ENCODE measurements at regions not wholly inside any gene's neighbourhood (a gene's known extent, or its start where the extent isn't known, plus 50 kb on each side); places are given as distances from the start of the nearest gene placed in this dataset.

DNA sequence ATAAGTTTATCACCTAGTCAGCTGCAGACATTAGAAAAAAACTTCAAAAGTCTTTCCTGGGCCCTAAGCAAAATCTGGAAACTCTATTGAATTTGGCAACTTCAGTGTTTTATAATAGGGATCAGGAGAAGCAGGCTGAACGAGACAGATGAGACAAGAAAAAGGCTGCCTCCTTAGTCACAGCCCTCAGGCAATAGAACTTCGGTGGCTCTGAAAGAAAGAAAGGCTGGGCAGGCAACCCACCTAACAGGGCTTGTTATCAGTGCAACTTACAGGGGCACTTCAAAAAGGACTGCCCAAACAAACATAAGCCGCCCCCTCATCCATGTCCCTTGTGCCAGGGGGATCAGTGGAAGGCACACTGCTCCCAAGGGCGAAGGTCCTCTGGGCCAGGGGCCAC lies 657.9 kb upstream of the HS3ST5 start:
- peaks cover 0 to 2% of the 10 kb centered on the region in 2 experiments; a peak in 2 of 4 replicates for H3K4me1 ChIP-seq (ENCODE audit: control insufficient read depth in 1 of 2, insufficient read depth in 2 of 2, low read depth in 1 of 2, low read length in 1 of 2)
- no peak for DNase-seq

DNA sequence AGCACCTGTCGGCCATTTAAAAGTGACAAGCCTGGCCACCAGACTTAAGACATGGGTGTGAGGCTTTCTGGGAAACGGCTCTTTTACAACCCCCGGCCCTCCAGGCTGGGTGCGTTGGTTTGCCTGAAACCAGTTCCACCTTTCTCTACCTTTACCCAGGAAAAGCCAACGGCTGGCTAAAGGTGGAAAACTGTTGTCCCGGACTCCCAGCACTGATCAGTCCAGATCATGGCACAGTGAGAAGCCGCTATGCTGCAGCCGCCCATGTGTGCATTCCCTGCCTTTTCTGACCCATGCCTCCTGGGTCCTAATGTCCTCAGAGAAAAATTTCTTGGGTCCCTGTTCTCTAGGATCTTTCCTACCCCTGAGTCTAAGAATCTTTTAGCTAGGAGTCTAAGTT lies 655.7 kb upstream of the HS3ST5 start:
- Histone ChIP-seq H3K9ac (no peak overlapping the region), H3K9me3 (no peaks in the 10 kb centered on the region), H3K4me2 (no peak overlapping the region), H3K27ac (ENCODE audit: low read depth in 2 of 2, low read length in 1 of 2) (no peak overlapping the region), H3K9me2 (no peaks in the 10 kb centered on the region), H2AFZ (ENCODE audit: low read depth) (no peak overlapping the region), H3K79me2 (ENCODE audit: insufficient read depth) (no peaks in the 10 kb centered on the region), H3K4me3 (ENCODE audit: low read depth in 2 of 2, low read length in 1 of 2) (no peak overlapping the region), H4K20me1 (ENCODE audit: insufficient read depth) (no peaks in the 10 kb centered on the region), H3K36me3 (replicated peaks in 1 of 2; ENCODE audit: control insufficient read depth in 1 of 2, insufficient read depth in 2 of 2, low read length in 1 of 2) (no peaks in the 10 kb centered on the region), H3F3A (replicated peaks; ENCODE audit: insufficient read depth) (no peaks in the 10 kb centered on the region), H3K27me3 (ENCODE audit: insufficient read depth) (no peaks in the 10 kb centered on the region), H3K4me1 (ENCODE audit: control insufficient read depth in 1 of 2, insufficient read depth in 2 of 2, low read depth in 1 of 2, low read length in 1 of 2) (no peaks in the 10 kb centered on the region)
- ChIA-PET POLR2A (no interaction called here), CTCF (no interaction called here)
- TF ChIP-seq MXI1 (IDR thresholded peaks at IDR 0.05; ENCODE audit: low read depth, low read length) (no peak), NFIC (IDR thresholded peaks at IDR 0.05; ENCODE audit: borderline replicate concordance) (no peak), GABPA (IDR thresholded peaks at IDR 0.05; ENCODE audit: low read depth) (no peak)
- TF ChIP-seq, protein P1, sequence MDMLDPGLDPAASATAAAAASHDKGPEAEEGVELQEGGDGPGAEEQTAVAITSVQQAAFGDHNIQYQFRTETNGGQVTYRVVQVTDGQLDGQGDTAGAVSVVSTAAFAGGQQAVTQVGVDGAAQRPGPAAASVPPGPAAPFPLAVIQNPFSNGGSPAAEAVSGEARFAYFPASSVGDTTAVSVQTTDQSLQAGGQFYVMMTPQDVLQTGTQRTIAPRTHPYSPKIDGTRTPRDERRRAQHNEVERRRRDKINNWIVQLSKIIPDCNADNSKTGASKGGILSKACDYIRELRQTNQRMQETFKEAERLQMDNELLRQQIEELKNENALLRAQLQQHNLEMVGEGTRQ (IDR thresholded peaks at IDR 0.05; ENCODE audit: borderline replicate concordance, low read depth, low read length): no peak
- 56% methylated on average over 3 of the region's 8 CpGs for WGBS (ENCODE audit: low lambda C conversion rate)
- no peak for DNase-seq

More for the DNA sequence above, 657.9 kb upstream of the HS3ST5 start:
- H3K27me3 ChIP-seq (ENCODE audit: insufficient read depth): no peaks in the 10 kb centered on the region
- POLR2A ChIA-PET: no interaction called here
- H3K4me3 ChIP-seq (ENCODE audit: low read depth in 2 of 2, low read length in 1 of 2): no peak overlapping the region
- no peak overlapping the region for H3K27ac ChIP-seq (ENCODE audit: low read depth in 2 of 2, low read length in 1 of 2)
- TF ChIP-seq TCF12 (IDR thresholded peaks at IDR 0.05) (no peak), RCOR1 (IDR thresholded peaks at IDR 0.05; ENCODE audit: low read length) (no peak), NRF1 (IDR thresholded peaks at IDR 0.05; ENCODE audit: low read depth, low read length) (no peak), SMC3 (IDR thresholded peaks at IDR 0.05; ENCODE audit: low read depth, low read length) (no peak), TEAD4 (IDR thresholded peaks at IDR 0.05; ENCODE audit: borderline replicate concordance, insufficient read depth) (no peak), YY1 (IDR thresholded peaks at IDR 0.05; ENCODE audit: low read depth) (no peak), EP300 (IDR thresholded peaks at IDR 0.05; ENCODE audit: borderline replicate concordance in 1 of 2, low read depth in 1 of 2, low read length in 1 of 2) (no peak), MXI1 (IDR thresholded peaks at IDR 0.05; ENCODE audit: low read depth, low read length) (no peak), ELF1 (IDR thresholded peaks at IDR 0.05) (no peak), FOSL2 (IDR thresholded peaks at IDR 0.05; ENCODE audit: borderline replicate concordance, low read depth) (no peak), EZH2phosphoT487 (IDR thresholded peaks at IDR 0.05; ENCODE audit: borderline replicate concordance, low read depth) (no peak), CHD2 (IDR thresholded peaks at IDR 0.05; ENCODE audit: low read length, partially characterized antibody) (no peak)
- TF ChIP-seq, protein P2, sequence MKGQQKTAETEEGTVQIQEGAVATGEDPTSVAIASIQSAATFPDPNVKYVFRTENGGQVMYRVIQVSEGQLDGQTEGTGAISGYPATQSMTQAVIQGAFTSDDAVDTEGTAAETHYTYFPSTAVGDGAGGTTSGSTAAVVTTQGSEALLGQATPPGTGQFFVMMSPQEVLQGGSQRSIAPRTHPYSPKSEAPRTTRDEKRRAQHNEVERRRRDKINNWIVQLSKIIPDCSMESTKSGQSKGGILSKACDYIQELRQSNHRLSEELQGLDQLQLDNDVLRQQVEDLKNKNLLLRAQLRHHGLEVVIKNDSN (IDR thresholded peaks at IDR 0.05; ENCODE audit: borderline replicate concordance, low read depth): no peak
- TF ChIP-seq, protein P3, sequence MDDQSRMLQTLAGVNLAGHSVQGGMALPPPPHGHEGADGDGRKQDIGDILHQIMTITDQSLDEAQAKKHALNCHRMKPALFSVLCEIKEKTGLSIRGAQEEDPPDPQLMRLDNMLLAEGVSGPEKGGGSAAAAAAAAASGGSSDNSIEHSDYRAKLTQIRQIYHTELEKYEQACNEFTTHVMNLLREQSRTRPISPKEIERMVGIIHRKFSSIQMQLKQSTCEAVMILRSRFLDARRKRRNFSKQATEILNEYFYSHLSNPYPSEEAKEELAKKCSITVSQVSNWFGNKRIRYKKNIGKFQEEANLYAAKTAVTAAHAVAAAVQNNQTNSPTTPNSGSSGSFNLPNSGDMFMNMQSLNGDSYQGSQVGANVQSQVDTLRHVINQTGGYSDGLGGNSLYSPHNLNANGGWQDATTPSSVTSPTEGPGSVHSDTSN (IDR thresholded peaks at IDR 0.05): no peak
- TF ChIP-seq, protein P4, sequence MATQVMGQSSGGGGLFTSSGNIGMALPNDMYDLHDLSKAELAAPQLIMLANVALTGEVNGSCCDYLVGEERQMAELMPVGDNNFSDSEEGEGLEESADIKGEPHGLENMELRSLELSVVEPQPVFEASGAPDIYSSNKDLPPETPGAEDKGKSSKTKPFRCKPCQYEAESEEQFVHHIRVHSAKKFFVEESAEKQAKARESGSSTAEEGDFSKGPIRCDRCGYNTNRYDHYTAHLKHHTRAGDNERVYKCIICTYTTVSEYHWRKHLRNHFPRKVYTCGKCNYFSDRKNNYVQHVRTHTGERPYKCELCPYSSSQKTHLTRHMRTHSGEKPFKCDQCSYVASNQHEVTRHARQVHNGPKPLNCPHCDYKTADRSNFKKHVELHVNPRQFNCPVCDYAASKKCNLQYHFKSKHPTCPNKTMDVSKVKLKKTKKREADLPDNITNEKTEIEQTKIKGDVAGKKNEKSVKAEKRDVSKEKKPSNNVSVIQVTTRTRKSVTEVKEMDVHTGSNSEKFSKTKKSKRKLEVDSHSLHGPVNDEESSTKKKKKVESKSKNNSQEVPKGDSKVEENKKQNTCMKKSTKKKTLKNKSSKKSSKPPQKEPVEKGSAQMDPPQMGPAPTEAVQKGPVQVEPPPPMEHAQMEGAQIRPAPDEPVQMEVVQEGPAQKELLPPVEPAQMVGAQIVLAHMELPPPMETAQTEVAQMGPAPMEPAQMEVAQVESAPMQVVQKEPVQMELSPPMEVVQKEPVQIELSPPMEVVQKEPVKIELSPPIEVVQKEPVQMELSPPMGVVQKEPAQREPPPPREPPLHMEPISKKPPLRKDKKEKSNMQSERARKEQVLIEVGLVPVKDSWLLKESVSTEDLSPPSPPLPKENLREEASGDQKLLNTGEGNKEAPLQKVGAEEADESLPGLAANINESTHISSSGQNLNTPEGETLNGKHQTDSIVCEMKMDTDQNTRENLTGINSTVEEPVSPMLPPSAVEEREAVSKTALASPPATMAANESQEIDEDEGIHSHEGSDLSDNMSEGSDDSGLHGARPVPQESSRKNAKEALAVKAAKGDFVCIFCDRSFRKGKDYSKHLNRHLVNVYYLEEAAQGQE (IDR thresholded peaks at IDR 0.05; ENCODE audit: low read depth, low read length): no peak
- H3K36me3 ChIP-seq (replicated peaks in 1 of 2; ENCODE audit: control insufficient read depth in 1 of 2, insufficient read depth in 2 of 2, low read length in 1 of 2): no peaks in the 10 kb centered on the region
- no peaks in the 10 kb centered on the region for H3F3A ChIP-seq (replicated peaks; ENCODE audit: insufficient read depth)
- H3K4me2 ChIP-seq: no peak overlapping the region
- no peaks in the 10 kb centered on the region for H3K9me3 ChIP-seq
- no peaks in the 10 kb centered on the region for H3K9me2 ChIP-seq
- no peaks in the 10 kb centered on the region for H3K79me2 ChIP-seq (ENCODE audit: insufficient read depth)
- H2AFZ ChIP-seq (ENCODE audit: low read depth): no peak overlapping the region
- H4K20me1 ChIP-seq (ENCODE audit: insufficient read depth): no peaks in the 10 kb centered on the region
- 28% methylated on average over 3 of the region's 4 CpGs for WGBS (ENCODE audit: low lambda C conversion rate)
- H3K9ac ChIP-seq: no peak overlapping the region
- CTCF ChIA-PET: no interaction called here

All from SK-N-SH (cell line).